Jurkat, Clone E6-1 (cell line): ENCODE measurements at regions not wholly inside any gene's neighbourhood (a gene's known extent, or its start where the extent isn't known, plus 50 kb on each side); places are given as distances from the start of the nearest gene placed in this dataset.

Experiments used
- DNase-seq: peaks from one replicate; pipeline ENCODE4 v3.0.0-alpha.2; 2011; ENCODE audit warnings: low read depth, low spot score
- H3K4me3 ChIP-seq: 2 replicates; pipeline ENCODE4 v1.5.1; 2011; ENCODE audit warnings: mild to moderate bottlenecking, low read length, control low read depth, moderate library complexity

DNA sequence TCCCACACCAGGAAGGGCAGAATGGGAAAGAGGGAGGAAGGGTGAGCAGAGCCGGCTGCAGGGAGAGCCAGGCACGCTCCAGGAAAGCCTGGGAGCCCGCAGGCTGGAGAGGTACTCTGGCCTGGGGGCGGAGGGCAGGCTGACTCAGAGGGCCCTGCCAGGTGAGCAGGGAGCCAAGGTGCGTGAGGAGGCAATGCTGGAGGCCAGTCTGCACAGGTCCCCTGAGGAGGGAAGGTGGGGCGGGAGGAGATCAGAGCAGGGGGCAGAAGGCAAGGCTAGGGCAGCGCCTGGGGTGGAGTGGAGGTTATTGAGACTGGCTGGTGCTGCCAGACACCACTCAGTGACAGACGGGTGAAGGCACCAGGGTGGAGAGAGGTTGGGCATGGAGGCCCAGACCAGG lies 385.0 kb downstream of the BCL11B start:
- H3K4me3 ChIP-seq = no peak overlapping the region
- no peak for DNase-seq

- DNase-seq = no peak
- H3K4me3 ChIP-seq = no peak overlapping the region
Measured at GRCh38 chr14:98888281-98888680, 383.7 kb downstream of the BCL11B start.

- H3K4me3 ChIP-seq = no peak overlapping the region
- DNase-seq = peak; percentile 25
Measured at GRCh38 chr14:98888927-98889835, 382.8 kb downstream of the BCL11B start.

- no peak overlapping the region for H3K4me3 ChIP-seq
- no peak for DNase-seq
Measured at GRCh38 chr14:98889836-98890185, 382.2 kb downstream of the BCL11B start.

GRCh38 chr14:98890556-98891340 lies 381.2 kb downstream of the BCL11B start:
- no peak for DNase-seq
- H3K4me3 ChIP-seq = no peak overlapping the region

GRCh38 chr14:98893675-98894074 lies 378.3 kb downstream of the BCL11B start:
- H3K4me3 ChIP-seq = no peak overlapping the region
- DNase-seq = no peak

DNA sequence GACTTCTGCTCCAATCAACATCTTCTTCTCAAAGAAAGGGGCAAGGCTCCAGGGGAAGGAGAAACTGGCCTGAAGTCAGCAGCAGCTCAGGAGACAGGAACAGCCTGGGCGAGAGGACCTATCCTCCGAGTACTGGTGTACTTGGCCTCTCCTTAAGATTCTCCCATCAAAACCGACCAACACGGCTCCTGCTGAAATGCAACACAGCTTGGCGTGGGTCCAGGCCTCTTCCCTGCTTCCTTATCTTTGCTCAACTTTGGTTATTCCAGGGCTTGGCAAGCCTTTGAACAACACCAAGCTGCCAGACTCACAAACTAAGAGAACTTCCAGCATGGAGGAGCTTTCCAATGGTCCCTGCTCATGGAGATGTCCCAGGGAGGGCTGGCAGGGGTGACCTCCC lies 377.4 kb downstream of the BCL11B start:
- DNase-seq = no peak
- H3K4me3 ChIP-seq = no peak overlapping the region

GRCh38 chr14:98896449-98896848 lies 375.5 kb downstream of the BCL11B start:
- no peak overlapping the region for H3K4me3 ChIP-seq
- DNase-seq = no peak

- H3K4me3 ChIP-seq = no peak overlapping the region
- DNase-seq = no peak
Measured at GRCh38 chr14:98897605-98898309, 374.2 kb downstream of the BCL11B start.

DNA sequence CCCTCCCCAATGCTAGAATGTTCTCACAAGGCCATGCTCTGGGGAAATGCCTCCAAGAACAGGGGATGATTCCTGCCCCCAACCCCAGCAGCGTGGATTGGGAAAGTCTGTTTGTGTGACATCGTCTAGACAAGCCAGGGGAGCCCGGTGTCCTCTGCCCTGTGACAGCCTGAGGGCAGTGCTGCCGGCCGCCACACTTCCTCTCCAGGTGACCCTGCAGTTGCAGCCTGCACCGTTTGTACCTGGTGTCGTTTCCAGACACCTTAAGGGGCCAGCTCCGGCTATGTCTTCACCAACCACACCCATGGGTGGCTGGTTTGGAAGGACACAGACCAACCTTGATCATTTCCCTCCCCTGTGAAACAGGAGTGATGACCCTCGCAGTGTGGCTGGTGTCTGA lies 372.6 kb downstream of the BCL11B start:
- no peak for DNase-seq

DNA sequence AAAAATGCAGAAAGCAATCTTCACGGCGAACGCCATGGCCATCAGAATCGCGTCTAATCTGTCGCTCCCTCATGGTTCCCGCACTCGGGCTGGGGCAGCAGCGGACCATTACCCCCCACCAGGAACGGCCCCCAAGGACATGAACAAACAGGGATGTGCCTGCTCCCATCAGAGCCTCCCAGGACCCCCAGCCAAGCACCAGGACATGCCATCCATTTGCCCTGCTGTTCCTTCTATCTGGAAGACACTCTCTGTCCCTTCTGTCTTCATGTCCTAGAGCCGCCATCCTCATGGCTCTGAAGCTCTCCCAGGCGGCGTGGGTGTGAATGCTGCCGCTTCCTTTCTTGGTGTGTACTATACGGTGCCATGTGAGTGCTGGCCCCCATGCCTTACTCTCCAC lies 371.8 kb downstream of the BCL11B start:
- DNase-seq = no peak
- no peak overlapping the region for H3K4me3 ChIP-seq

More for the DNA sequence above, 372.6 kb downstream of the BCL11B start:
- H3K4me3 ChIP-seq = no peak overlapping the region

DNA sequence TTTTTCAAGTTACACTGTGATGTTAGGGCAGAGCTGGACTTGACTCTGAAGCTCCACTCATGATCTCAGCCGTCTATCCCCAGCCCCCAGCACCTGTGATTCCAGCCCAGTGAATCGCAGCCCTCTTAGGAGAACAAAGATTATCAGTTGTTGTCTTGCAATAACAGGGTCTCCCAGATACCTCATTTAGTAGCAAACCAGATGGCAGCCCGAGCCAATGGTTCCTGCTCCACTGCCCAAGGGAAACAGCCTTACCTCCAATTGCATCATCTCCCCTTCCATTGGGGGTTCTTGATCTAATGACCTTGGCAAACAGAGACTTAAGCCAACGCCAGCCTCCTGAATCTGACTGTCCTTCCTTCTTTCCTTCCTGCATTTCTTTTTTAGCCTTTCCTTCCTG lies 371.2 kb downstream of the BCL11B start:
- no peak overlapping the region for H3K4me3 ChIP-seq
- DNase-seq = no peak

DNA sequence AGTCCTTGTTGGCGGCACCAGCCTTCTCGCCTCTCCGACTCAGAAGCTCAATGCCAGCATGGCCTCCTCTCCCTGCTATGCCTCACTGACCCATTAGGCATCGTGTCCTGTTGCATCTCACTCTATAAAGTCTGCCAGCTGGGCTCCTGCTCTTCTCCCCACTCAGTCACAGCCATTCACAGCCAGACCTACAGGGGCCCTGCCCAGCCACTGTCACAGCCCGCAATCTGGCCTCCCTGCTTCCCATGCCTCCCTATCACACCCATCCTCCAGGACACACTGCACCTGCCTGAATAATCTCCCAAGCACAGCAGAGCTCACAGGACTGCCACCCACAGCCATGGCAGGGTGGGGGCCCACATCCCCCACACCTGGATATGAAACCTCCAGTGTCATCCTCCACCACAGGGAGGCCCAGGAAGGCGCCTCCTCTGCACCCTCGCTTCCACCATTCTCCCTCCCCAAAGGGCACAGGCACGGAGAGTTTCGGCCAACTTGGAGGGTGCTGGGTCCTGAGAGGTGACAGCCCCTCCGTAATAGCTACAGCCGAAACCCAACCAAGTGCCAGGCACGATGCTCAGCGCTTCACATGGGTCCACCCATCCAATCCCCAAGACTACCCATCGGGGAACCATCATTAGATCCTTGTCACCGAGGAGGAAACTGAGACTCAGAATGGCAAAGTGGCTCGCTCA lies 370.3 kb downstream of the BCL11B start:
- no peak overlapping the region for H3K4me3 ChIP-seq
- DNase-seq = no peak

DNA sequence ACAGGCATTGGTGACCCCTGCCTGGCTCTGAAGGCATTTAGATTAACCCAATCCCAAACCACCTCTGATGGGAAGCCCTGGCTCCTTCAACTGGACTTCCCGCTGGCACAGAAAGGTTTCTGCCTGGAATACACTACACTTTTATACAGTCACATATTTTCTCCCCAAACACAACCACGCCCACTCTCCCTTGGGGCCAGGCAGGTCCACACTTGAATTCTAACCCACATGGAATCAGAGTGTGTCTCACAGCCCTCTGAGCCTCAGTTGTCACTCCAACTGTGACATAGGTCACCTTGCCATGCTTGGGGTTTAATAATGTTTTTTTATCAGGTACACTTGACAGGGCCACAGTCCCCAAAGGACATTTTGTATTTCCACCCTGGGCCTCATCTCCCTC lies 368.6 kb downstream of the BCL11B start:
- no peak for DNase-seq
- H3K4me3 ChIP-seq = no peak overlapping the region

DNA sequence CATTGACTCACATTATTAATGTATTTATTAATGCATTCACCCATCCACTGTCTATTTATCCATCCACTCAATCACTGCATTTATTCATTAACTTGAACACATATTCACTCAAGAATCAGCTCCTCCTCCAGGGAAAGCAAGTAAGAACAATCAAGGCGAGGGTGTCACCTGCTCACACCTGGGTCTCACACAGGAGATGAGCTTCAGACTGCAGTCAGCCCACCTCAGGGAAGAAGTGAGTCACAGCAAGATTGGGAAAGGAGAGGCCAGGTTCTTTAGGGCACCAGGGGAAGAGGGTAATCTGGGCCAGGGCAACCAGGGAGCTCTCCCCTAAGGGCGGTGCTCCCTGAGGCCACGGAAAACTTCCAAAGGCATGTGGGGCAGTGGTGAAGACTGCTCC lies 367.3 kb downstream of the BCL11B start:
- no peak for DNase-seq
- no peak overlapping the region for H3K4me3 ChIP-seq

- DNase-seq = no peak
- peak overlapping the region; percentile 11; the same call in 1 of the 2 replicates for H3K4me3 ChIP-seq
Measured at GRCh38 chr14:98906123-98906995, 365.6 kb downstream of the BCL11B start.

DNA sequence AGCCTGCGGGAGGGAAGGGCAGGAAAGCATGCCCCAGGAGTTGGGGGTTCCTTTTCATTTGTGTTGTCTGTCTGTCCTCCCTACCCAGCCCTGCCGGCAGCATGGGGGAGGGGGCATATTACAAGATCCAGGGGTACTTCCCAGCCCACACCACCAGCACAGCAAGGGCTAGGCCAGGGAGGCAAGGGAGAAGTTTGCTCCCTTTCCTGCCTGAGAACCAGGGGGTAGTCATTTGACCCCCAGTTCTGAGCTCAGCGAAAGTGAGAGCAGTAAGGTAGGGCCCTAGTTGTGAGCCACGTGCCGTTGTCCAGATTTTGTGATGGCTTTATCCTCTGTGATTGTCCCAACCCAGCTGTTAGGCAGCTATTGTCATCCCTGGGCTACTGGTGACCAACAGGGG lies 364.7 kb downstream of the BCL11B start:
- DNase-seq = no peak
- H3K4me3 ChIP-seq = no peak overlapping the region; the same call in 1 of the 2 replicates

DNA sequence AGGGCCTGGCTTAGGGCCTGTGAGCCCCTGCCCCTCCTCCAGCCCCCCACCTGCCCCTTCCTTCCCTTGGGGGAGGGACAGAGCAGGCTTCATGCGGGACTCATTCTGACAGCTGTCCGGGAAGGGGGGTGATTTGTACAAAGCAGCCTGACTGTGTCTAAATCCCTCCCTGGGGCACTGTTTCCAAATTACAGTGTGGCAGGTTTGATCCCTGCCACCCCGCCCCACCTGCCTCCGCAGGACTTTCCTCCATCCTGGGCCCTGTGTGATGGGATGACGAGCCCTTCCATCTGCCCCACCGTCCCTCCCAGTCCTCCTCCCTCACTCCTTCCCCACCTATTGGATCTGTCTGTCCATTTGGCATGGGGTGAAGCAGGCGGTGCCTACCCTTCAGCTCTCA lies 363.9 kb downstream of the BCL11B start:
- H3K4me3 ChIP-seq = no peak overlapping the region
- no peak for DNase-seq
